ENCODE measurements at regions not wholly inside any gene's neighbourhood (a gene's known extent, or its start where the extent isn't known, plus 50 kb on each side); places are given as distances from the start of the nearest gene placed in this dataset.

DNA sequence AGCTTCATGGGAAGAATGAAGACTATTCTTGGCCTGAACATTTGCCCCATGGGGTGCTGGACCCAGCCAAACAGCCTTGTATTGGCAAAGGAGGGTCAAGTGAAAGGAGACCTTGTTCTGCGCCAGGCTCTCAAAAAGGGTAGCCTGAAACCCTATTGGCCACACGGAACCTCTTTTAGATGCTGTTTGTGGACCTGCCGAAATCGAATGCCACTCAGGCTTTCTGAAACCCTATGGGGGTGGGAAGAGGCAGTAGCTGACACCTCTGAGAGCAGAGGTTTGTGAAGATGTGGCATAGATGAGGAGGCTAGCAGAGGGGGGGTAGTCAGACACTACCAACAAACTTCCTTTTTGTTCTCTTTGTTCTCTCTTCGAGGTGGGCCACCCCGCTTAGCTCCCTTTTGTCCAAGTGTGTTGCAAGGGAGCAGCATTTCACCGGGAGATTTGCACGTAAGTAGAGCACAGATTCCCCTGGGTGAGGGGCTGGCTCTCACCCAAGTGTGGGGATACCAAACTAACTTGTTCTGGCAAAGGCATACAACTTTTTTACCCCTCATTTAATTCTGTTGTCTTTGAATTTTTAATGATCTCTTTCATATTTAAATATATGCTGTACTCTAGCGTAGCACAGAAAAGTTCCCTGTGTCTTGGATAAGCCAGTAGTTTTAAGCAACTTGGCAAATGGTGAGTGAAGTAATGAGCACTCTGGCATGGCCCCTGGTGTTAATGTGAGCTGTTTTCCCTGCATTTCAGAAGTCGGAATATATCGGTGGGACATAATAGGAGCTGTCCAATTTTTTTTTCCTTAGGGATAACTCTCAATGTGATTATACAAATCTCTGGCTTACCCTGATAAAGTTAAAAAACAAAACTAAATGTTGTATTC is 107.7 kb downstream of the SEPTIN7 start:
- TF ChIP-seq, protein P1, sequence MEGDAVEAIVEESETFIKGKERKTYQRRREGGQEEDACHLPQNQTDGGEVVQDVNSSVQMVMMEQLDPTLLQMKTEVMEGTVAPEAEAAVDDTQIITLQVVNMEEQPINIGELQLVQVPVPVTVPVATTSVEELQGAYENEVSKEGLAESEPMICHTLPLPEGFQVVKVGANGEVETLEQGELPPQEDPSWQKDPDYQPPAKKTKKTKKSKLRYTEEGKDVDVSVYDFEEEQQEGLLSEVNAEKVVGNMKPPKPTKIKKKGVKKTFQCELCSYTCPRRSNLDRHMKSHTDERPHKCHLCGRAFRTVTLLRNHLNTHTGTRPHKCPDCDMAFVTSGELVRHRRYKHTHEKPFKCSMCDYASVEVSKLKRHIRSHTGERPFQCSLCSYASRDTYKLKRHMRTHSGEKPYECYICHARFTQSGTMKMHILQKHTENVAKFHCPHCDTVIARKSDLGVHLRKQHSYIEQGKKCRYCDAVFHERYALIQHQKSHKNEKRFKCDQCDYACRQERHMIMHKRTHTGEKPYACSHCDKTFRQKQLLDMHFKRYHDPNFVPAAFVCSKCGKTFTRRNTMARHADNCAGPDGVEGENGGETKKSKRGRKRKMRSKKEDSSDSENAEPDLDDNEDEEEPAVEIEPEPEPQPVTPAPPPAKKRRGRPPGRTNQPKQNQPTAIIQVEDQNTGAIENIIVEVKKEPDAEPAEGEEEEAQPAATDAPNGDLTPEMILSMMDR (IDR thresholded peaks at IDR 0.05), result no peak
- no peak; the same call in 1 of the 2 replicates for TF ChIP-seq POLR2AphosphoS5 (IDR thresholded peaks at IDR 0.05; ENCODE audit: low read depth, low read length)
